GM12872 (cell line): ENCODE measurements at regions not wholly inside any gene's neighbourhood (a gene's known extent, or its start where the extent isn't known, plus 50 kb on each side); places are given as distances from the start of the nearest gene placed in this dataset.

ENCODE experiments used
- CTCF ChIP-seq: IDR thresholded peaks from 3 replicates; pipeline ENCODE4 v1.5.1; 2011; ENCODE audit warnings: low read depth, mild to moderate bottlenecking, low read length, moderate library complexity; ENCODE audit not compliant: insufficient read depth

GRCh38 chr11:119785131-119785530, 56.1 kb upstream of the NECTIN1 start:
- TF ChIP-seq CTCF = no peak

GRCh38 chr11:119784421-119784820, 55.4 kb upstream of the NECTIN1 start:
- no peak for TF ChIP-seq CTCF

GRCh38 chr11:119783466-119784400, 54.7 kb upstream of the NECTIN1 start:
- no peak for TF ChIP-seq CTCF

GRCh38 chr11:119782739-119783072, 53.7 kb upstream of the NECTIN1 start:
- no peak for TF ChIP-seq CTCF

- no peak for TF ChIP-seq CTCF
These were observed 53.2 kb upstream of the NECTIN1 start for GRCh38 chr11:119782006-119782738.

GRCh38 chr11:119780222-119780953, 51.4 kb upstream of the NECTIN1 start:
- TF ChIP-seq CTCF = no peak

GRCh38 chr11:119779195-119780071, 50.4 kb upstream of the NECTIN1 start:
- no peak for TF ChIP-seq CTCF
